ENCODE measurements at regions not wholly inside any gene's neighbourhood (a gene's known extent, or its start where the extent isn't known, plus 50 kb on each side); places are given as distances from the start of the nearest gene placed in this dataset.
"Not testable (repeated sequence)": the region's sequence is repeated elsewhere in the genome, so short reads cannot be mapped to it uniquely, and the experiment has no call there.

- H2BK5ac ChIP-seq (ENCODE audit: low read depth, low read length); H4K20me1 ChIP-seq (replicated peaks in 1 of 2; ENCODE audit: control insufficient read depth in 1 of 2, insufficient read depth in 2 of 2, low read length in 2 of 2); H2AFZ ChIP-seq (ENCODE audit: low read length); CTCF ChIA-PET (ENCODE audit: partially characterized antibody); H2BK12ac ChIP-seq (ENCODE audit: low read depth, low read length); H4K91ac ChIP-seq (replicated peaks; ENCODE audit: insufficient read length, low read length); DNase-seq (ENCODE audit: low read depth in 1 of 2, low spot score in 2 of 2); H3K79me2 ChIP-seq (ENCODE audit: control insufficient read depth in 1 of 2, insufficient read depth in 2 of 2, low read length in 2 of 2); H4K8ac ChIP-seq (ENCODE audit: extremely low read depth, insufficient read depth, low read length); FAIRE-seq; H3K9ac ChIP-seq (replicated peaks in 1 of 4; ENCODE audit: extremely low read depth in 1 of 4, low read depth in 3 of 4, low read length in 3 of 4); H3K27me3 ChIP-seq (replicated peaks in 1 of 4; ENCODE audit: control insufficient read depth in 3 of 4, extremely low read depth in 1 of 4, insufficient read depth in 3 of 4, low read length in 3 of 4); H3K27ac ChIP-seq (ENCODE audit: low read depth, low read length); H3K14ac ChIP-seq (ENCODE audit: insufficient read length); H3K36me3 ChIP-seq (ENCODE audit: control insufficient read depth in 2 of 4, insufficient read depth in 4 of 4, low read length in 3 of 4); H2AK5ac ChIP-seq (ENCODE audit: low read depth, low read length); H3K18ac ChIP-seq (ENCODE audit: extremely low read depth, low read length); H3K79me1 ChIP-seq (ENCODE audit: low read depth, low read length); H3K23me2 ChIP-seq (ENCODE audit: low read depth, low read length); H4K5ac ChIP-seq (ENCODE audit: insufficient read length, low read depth, low read length); H2BK20ac ChIP-seq (ENCODE audit: low read length); H3K56ac ChIP-seq (replicated peaks; ENCODE audit: insufficient read length, low read depth, low read length); H2BK120ac ChIP-seq (replicated peaks; ENCODE audit: low read depth, low read length); H3K4me1 ChIP-seq (replicated peaks in 1 of 4; ENCODE audit: control insufficient read depth in 3 of 4, insufficient read depth in 4 of 4, low read length in 3 of 4); H2BK15ac ChIP-seq (ENCODE audit: low read length); H3K23ac ChIP-seq (ENCODE audit: insufficient read length); H3K4me2 ChIP-seq (ENCODE audit: insufficient read depth in 1 of 2, low read depth in 2 of 2, low read length in 2 of 2); H3K4ac ChIP-seq (replicated peaks; ENCODE audit: insufficient read length, low read depth, low read length); POLR2A ChIA-PET (ENCODE audit: partially characterized antibody): not testable (repeated sequence)
- H3K9me3 ChIP-seq (ENCODE audit: insufficient read depth in 2 of 2, low read depth in 1 of 2, low read length in 1 of 2): peaks cover 48 to 53% of the 10 kb centered on the region in 2 experiments
- H3K4me3 ChIP-seq (ENCODE audit: extremely low read depth in 1 of 4, insufficient read depth in 2 of 4, low read depth in 3 of 4, low read length in 4 of 4): 0 out of 8 replicates have a peak overlapping the region, but pooled peaks of 1 of the 4 experiments have one; percentile 5
These were observed 158.1 kb upstream of the TPTE start for GRCh38 chr21:10363321-10363720.

GRCh38 chr21:10366210-10366609 lies 155.2 kb upstream of the TPTE start:
- WGBS, 2 experiments (ENCODE audit: extremely low coverage in 1 of 2, insufficient coverage in 1 of 2, insufficient read length in 1 of 2, insufficient replicate concordance in 2 of 2, low coverage in 1 of 2, low lambda C conversion rate in 2 of 2, missing lambda C conversion rate in 1 of 2): 74% methylated on average over 5 of the region's 11 CpGs; no CpG with 5 or more reads in 1 of the 2 experiments
- FAIRE-seq; POLR2A ChIA-PET (ENCODE audit: partially characterized antibody): not testable (repeated sequence)

More at GRCh38 chr21:10366210-10366609, 155.2 kb upstream of the TPTE start:
- H2BK120ac ChIP-seq (replicated peaks; ENCODE audit: low read depth, low read length); CTCF ChIA-PET (ENCODE audit: partially characterized antibody); H3K23ac ChIP-seq (ENCODE audit: insufficient read length); H4K20me1 ChIP-seq (replicated peaks in 1 of 2; ENCODE audit: control insufficient read depth in 1 of 2, insufficient read depth in 2 of 2, low read length in 2 of 2); H3K4me1 ChIP-seq (replicated peaks in 1 of 4; ENCODE audit: control insufficient read depth in 3 of 4, insufficient read depth in 4 of 4, low read length in 3 of 4); H3K14ac ChIP-seq (ENCODE audit: insufficient read length); DNase-seq (ENCODE audit: low read depth in 1 of 2, low spot score in 2 of 2); H3K4ac ChIP-seq (replicated peaks; ENCODE audit: insufficient read length, low read depth, low read length); H3K18ac ChIP-seq (ENCODE audit: extremely low read depth, low read length); H2BK5ac ChIP-seq (ENCODE audit: low read depth, low read length); H3K79me1 ChIP-seq (ENCODE audit: low read depth, low read length); H4K91ac ChIP-seq (replicated peaks; ENCODE audit: insufficient read length, low read length); H3K9ac ChIP-seq (replicated peaks in 1 of 4; ENCODE audit: extremely low read depth in 1 of 4, low read depth in 3 of 4, low read length in 3 of 4); H3K4me3 ChIP-seq (ENCODE audit: extremely low read depth in 1 of 4, insufficient read depth in 2 of 4, low read depth in 3 of 4, low read length in 4 of 4); H3K23me2 ChIP-seq (ENCODE audit: low read depth, low read length); H3K4me2 ChIP-seq (ENCODE audit: insufficient read depth in 1 of 2, low read depth in 2 of 2, low read length in 2 of 2); H2BK12ac ChIP-seq (ENCODE audit: low read depth, low read length); H3K27me3 ChIP-seq (replicated peaks in 1 of 4; ENCODE audit: control insufficient read depth in 3 of 4, extremely low read depth in 1 of 4, insufficient read depth in 3 of 4, low read length in 3 of 4); H2BK20ac ChIP-seq (ENCODE audit: low read length); H3K56ac ChIP-seq (replicated peaks; ENCODE audit: insufficient read length, low read depth, low read length); H2AFZ ChIP-seq (ENCODE audit: low read length); H2BK15ac ChIP-seq (ENCODE audit: low read length); H4K5ac ChIP-seq (ENCODE audit: insufficient read length, low read depth, low read length); H3K79me2 ChIP-seq (ENCODE audit: control insufficient read depth in 1 of 2, insufficient read depth in 2 of 2, low read length in 2 of 2); H2AK5ac ChIP-seq (ENCODE audit: low read depth, low read length); H4K8ac ChIP-seq (ENCODE audit: extremely low read depth, insufficient read depth, low read length); H3K36me3 ChIP-seq (ENCODE audit: control insufficient read depth in 2 of 4, insufficient read depth in 4 of 4, low read length in 3 of 4); H3K27ac ChIP-seq (ENCODE audit: low read depth, low read length): not testable (repeated sequence)
- peaks cover 31 to 34% of the 10 kb centered on the region in 2 experiments for H3K9me3 ChIP-seq (ENCODE audit: insufficient read depth in 2 of 2, low read depth in 1 of 2, low read length in 1 of 2)

Data from H1 (cell line).